Colon (tissue), 2 donors: ENCODE measurements at regions not wholly inside any gene's neighbourhood (a gene's known extent, or its start where the extent isn't known, plus 50 kb on each side); places are given as distances from the start of the nearest gene placed in this dataset.
"Not testable (repeated sequence)": the region's sequence is repeated elsewhere in the genome, so short reads cannot be mapped to it uniquely, and the experiment has no call there.

Experiments
- FAIRE-seq: peaks from 2 replicates; lab custom pipeline; 2012; peaks lifted over from hg19 to GRCh38; lab: Jason Lieb, UNC
- donor health status: control.
- donor health status: control.

DNA sequence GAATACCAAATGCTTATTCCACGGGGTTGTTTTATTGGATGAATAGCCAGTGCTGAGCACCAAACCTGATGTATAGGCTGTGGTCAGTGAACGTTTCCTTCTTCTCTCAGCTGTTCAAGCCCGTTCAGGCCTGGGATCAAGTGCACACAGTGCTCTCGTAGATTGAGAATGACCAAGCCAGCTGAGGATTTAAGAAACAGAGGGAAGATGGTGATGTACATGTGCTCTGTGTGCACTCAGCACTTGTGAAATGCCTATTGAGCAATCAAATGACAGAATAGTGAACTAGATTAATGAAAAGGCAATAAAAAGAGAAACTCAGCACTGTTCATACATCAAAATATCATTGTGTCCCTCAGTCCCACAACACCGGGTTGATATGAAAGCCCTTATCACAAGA lies 302.5 kb downstream of the BMPER start:
- no peak for FAIRE-seq

DNA sequence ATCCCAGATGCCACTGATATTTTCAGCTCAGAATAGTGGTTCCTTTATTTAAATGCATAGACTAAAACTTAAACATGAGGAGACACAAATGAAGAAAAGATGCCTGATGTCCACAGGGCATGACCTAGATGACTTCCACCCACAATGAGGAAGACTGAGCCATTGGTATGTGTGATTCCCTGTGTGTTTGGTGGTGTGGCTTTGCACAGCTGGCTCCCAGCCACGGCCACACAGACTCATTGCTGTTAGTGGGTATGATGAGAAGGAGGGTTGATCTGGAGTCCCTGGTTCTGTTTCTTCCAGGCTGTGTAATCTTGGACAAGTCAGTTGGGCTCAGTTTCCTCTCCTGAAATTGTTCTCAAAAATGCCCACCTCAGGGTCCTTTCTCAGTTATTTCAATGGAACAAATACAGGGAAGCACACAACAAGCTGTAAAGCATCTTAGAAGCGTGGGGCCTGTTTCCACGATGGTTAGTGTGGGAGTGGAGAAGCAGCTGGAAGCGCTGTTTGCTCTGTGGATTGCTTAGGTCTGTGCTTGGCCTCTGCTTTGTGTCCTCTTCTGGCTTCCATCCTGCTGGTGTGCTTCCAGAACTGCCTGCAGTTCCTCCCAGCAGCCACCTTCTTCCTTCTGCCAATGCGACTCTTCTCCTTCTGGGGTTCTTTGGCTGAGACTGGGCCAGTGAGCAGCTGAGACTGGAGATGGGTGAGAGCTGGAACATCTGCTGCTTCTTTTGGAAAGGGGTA lies 303.7 kb downstream of the BMPER start:
- no peak for FAIRE-seq

DNA sequence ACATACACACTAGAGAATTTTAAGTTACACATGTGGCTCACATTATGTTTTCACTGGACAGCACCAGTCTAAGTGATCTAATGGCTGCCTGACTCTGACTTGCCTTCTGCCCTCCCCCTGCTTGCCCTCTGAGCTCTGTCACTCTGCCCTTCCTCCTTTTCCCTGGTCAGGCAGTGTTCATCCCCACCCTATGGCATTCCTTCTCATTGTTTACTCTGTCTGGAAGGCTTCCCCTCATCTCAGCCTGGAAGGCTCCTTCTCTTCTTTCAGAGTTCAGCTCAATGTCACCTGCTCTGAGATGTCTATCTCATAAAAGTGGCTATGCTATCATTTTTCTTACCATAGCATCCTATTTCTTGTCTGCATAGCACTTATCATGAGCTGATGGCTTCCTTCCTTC lies 305.7 kb downstream of the BMPER start:
- FAIRE-seq: no peak

DNA sequence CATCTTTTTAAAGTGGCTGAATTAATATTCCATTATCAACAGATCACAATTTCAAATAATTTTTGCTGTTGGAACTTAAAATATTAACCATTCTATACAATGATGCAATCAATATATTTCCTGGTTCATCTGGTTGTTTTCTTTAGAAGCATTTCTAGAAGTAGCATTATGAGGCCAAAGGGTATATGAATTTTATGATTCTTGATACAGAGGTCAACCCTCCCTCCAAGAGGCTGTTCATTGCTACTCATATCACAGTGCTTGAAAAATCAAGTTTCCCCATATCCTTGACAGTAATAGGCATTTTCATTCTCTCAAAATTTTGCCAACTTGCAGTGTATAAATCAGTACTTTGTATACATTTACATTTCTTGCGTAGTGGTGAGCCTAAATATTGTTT lies 312.6 kb downstream of the BMPER start:
- no peak for FAIRE-seq

DNA sequence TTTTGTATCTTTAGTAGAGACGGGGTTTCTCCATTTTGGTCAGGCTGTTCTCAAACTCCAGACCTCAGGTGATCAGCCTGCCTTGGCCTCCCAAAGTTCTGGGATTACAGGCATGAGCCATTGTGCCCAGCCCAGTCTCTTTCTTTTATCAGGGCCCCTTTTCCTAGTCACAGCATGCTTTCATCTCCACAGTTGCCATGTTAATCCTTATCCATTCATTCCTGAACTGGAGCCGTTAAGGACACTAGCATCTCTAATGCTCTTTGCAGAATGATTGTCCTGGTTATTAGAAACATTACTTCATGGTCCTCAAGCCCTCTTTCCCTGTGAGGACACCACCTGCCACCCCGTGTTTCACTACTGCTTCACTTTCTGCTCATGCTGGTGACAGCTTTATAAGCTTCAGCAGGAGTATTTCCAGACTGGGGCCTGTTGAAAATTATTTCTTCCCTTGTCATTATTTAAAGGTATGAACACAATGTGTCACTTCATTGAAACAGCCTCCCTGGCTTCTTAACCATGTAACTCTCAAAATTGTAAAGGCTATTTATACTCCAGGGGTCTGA lies 313.9 kb downstream of the BMPER start:
- no peak for FAIRE-seq

DNA sequence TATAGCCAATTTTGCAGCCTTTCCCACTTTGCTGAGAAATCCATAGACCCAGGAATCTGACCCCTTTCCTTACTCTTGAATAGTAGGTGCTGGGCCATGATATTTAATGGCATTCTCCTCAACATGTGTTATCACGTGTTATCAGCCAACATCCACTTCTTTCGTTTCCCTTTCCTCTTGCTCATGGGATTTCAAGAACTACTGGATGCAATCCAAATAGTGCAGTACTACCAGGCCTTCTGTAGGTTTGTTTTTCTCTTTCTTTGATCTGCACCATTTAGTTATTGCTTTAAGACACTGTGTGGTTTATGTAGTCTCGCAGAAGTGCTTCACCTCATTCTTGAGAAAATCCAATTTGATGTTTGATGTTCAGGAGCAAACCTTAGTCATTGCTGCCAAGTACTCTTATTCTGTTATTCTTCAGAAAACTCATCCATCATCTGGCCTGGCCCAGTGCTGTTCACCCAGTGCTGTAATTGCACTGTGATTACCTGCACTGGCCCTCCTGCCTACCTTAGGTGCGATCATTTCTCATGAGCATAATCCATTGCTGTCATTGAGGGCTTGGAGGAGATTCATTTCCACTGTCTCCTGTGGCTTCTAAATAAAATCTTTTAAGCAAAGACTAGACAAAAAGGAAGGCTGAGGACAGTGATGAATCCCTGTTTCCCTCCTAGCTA lies 315.3 kb downstream of the BMPER start:
- FAIRE-seq: no peak

DNA sequence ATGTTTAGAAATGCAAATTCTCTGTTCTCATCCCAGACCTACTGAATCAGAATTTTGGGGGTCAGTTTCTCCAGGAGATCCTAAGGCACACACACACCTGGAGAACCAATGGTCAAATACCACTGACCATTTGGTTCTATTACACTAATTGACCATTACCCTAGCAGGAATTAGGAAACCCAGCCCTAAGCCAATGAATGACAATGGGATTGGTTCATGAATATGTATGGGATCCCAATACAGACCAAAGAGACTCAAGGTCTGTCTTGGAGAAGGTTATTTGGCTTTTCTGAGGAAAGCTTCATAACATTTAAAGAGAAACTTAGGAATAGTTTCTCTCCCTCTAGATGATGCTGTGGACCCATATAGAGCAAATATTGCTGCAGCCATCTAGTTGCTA lies 317.0 kb downstream of the BMPER start:
- FAIRE-seq: no peak

DNA sequence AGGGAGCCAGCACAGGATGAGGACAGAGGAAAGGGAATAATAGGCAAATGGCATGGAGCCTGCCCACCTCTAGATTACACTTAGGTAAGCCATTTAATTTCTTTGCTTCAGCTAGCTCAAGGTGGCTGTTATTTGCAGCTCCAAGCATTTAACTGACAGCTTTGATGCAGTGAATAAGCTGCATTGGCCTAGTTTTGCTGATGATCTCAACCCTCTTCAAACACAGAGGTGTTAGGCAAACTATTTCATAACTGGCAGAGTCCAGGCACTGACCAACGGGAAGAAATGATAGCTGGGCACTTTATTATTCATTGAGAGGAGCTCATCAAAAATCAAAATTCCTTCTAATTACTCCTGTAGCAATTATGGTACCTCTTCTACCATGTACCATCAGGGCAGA lies 317.4 kb downstream of the BMPER start:
- FAIRE-seq: no peak

DNA sequence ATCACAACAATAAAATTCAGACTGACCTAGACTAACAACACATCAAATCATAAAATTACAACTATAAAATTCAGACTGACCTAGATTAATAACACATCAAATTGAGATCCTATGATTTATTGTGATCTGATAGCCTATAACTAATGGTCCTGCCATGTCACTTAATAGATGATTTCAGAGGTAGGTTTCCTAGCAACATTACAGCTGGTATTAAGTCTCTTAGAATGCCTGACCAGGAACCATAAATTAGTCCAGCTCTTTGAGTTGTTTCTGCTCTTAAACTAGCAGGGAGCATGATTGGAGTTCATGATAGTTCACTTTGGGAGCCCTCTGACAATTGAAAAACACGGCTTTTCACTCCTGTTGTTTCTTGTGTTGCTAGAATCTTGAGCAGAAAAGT lies 318.9 kb downstream of the BMPER start:
- FAIRE-seq: no peak

DNA sequence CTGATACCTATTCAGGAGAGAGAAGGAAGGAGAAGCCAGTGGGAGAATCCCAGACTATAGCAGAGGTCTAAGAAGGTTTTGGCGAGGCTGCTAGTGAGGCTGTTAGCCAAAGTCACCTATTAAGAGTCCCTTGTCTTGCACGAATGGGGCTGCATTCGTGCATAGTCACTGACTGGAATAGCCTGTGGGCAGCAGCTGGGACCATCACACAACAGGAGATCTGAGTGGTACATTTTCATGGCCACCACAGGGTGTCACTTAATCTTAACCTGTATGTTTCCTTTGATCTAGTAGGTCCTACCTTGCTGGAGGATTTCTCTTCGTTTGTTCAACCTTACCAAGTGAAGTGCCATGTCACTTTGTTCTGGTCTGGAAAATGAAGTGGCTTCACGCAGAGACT lies 319.9 kb downstream of the BMPER start:
- no peak for FAIRE-seq

DNA sequence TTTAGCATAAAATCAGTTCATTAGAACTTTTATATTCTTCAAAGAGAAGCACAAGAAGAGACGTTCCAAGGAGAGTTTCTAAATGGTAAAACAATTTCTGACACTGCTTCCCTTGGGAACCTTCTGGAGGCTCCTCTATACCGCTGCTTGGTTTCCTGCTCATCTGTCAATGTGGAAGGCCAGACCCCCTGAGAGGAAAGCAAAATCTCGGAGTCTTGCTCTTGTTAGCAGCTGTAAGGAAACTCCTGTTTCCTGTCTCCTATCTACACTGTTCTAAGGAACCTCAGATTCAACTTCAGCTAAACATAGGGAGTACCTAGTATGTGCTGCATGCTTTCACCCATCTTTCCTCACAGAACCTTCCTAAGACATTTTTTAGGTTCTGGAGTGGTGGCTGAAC lies 322.2 kb downstream of the BMPER start:
- FAIRE-seq: no peak

DNA sequence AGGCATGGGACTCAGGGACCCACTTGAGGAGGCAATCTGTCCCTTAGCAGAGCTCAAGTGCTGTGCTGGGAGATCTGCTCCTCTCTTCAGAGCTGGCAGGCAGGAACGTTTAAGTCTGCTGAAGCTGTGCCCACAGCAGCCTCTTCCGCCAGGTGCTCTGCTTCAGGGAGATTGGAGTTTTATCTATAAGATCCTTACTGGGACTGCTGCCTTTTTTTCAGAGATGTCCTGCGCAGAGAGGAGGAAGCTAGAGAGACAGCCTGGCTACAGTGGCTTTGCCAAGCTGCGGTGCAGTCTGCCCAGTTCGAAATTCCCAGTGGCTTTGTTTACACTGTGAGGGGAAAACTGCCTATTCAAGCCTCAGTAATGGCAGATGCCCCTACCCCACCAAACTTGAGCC lies 329.8 kb downstream of the BMPER start:
- FAIRE-seq: not testable (repeated sequence)

DNA sequence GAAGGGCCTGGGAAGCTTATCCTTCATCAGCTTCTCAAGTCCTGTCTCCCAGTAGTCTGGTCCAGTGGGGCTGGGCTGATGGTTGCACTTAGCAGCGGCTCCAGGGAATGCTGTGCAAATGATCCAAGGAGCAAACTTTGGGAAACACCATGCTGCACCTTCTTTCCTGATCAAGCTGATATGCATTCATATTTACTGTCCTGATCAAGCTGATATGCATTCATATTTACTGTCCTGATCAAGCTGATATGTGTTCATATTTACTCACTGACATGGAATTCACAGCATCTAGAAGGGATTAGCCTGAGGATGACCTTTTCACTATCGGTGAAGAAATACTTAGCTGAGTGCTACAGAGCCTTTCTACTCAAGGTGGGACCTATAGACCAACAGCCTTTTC lies 330.7 kb downstream of the BMPER start:
- FAIRE-seq: no peak

DNA sequence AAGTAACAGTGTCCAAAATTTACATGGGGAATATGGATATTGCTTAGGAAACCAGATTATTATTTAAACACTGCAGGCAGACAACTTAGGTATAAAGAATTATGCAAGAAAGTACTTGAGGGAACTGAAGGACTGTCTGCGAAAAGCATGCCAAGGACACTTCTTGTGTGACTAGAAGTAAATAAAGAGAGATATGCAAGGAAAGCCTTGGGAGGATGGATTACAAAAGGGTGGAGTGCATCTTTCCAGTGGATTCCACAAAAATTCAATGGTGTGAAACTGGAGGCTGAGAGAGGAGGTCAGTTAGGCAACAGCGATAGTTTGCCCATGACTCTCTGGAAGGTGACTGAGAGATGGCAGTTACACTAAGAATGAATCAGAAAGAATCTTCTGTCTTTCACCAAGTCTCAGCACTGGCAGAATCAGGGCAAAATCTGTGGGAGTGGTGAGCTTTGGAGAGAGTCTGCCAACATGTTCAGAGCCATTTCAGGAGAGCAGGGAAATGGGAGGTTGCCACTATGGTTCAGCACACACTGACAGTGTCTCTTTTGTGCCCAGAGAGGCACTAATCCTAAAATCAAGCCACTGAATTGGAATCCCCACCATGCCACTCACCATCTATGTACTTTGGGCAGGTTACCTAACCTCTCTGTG lies 331.6 kb downstream of the BMPER start:
- FAIRE-seq: no peak

DNA sequence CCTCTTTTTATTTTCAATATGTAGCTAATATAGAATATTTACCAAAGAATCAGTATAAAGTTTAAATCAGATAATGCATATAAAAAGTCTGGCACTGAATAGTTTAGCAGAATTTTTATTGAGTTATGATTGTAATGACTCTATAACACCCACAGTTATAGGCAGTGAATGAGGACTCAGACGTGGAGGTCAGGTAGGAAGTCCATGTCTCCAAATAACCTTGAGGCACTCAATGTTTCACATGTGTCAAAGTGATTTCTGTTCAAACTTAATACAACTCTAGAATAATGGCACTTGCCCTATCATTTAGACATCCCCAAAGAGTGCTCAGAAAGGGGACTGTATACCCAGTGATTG lies 332.1 kb downstream of the BMPER start:
- FAIRE-seq: no peak

DNA sequence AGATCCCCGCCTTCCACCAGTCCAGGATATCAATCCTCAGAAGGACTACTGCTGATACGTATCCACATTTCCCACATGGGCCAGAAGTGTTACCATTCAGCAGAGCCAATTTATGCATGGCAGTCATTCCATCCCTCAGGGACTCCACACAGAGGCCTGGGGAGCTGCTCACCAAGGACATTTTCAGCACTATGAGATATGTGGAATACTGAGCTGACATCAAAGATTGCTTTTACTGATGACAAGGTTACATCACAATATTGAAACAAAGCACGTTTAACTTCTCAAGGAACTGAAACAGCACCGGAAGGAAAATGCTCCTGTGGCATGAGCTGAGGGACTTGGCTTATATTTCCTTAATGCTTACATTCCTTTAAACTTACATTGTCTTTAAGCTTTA lies 335.1 kb downstream of the BMPER start:
- no peak for FAIRE-seq

DNA sequence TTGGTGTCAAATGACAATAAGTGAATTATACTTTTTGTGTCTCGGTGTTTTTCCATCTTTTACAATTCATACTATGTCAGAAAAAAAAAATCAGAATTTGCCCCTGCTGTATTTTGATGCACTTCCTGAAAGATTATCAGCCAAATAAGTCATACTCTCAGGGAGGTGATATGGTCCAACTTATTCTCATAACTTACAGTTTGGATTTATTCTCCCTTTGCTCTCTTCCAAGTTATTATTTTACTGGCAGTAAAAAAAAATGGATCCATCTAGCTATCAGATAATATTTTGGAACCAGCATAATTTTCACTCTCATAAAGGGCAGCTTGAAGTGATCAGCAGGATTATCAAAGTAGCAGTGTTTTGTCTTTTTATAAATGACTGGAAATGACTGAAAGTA lies 337.1 kb downstream of the BMPER start:
- FAIRE-seq: no peak

DNA sequence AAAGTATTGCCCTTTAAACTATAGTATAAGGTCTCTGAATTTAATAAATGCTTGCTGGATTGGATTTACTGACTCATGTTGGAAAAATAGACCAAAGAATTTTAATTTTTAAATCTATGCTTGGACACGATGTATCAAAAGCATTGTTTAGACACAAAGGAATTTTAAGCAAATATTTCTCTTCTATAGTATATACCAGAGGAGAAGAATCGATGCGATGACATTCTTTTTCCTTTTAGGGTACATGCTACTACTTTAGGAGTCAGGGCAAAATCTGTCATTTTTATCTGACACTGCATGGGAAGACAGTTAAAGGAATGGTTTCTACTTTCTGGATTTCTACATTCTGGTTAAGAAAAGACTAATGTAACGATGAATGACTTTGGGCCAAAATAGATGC lies 339.9 kb downstream of the BMPER start:
- no peak for FAIRE-seq

DNA sequence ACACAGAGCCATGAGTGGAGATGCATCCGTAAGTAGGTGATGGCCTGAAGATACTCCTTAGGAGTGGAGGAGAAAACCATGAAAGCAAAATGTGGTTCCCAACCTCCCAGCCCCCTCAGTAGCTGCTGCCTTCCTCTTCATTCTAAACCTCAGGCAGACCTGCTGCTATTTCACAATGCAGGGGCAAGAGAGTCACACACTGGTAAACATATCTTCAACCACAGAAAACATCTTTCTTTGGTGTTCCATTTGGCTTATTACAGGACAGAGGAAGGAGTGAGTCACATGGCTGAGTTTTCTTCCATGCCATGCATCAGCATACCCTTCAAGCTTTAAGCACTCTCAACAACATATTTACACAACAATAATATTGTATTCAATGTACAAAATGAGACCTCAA lies 342.1 kb downstream of the BMPER start:
- FAIRE-seq: no peak

DNA sequence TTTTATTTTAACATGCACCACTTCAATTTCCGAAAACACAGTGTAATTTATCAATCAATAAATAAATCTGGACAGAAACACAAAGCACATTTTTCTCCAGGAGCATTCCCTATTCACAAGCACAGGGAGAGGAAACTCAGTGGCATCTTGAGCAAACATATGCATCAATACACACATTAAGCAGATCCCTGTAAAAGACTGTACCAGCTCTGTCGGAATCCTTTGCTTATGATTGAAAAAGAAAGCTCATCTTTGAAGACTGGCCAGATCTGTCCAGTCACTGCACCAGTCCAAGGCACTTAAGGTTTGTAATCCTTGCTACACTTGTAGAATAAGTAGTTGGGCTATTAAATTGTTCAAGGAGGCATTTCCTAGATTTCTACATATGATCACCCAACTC lies 343.9 kb downstream of the BMPER start:
- FAIRE-seq: no peak

DNA sequence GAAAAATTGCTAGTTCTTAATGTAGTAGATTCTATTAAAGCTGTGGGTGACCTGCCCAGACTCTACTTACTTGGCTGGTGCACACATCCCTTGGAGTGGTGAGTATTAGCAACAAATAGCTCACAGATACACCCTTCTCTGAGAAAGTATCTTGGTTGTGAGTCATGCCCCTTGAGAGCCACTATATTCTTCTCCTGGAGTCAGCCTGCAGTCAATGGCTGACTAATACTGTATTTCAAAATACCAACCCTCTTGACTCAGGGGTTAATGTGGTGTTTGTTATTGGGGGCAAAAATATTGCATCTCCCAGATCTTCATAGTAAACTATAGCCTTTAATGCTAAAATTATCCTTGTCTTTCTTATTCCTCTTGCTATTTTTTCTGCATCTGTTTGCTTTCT lies 354.9 kb downstream of the BMPER start:
- no peak for FAIRE-seq

DNA sequence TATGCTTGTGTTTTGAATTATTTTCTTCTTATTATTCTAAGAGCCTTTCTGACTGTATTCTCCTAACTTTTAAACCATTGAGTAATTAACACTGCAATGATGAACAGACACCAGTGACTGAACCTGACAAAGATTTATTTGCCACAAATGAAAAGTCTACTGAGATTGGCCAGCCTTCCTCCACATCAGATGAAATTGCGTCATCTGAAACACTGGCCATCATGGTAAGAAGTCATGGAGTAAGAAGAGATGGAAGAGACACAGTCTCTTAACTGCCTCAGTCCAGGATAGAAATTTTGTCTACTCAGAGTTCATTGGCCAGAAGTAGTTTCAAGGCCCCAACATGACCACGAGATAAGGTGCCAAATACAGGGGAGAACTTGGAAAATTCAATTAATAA lies 357.8 kb downstream of the BMPER start:
- FAIRE-seq: no peak

DNA sequence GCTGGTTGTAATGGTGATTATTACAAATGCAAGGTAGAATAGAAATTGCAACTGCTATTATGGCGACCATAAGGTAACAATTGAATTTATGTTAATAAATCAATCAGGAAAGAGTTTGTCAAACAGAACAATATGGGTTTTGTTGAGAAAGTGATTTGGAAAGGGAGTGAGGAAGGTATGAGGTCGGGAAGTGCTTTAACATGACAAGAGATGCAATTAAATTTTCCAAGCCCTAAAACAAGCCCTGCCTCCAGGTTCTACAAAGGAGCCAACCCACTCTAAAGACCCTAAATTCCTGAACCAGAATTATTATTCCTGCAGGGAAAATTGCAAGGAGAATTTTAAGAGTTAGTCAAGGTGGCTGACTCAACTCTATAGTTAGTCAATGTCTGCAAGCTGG lies 363.7 kb downstream of the BMPER start:
- FAIRE-seq: no peak
